HEK293 (cell line): ENCODE measurements at regions not wholly inside any gene's neighbourhood (a gene's known extent, or its start where the extent isn't known, plus 50 kb on each side); places are given as distances from the start of the nearest gene placed in this dataset.

Source experiments
- CTCF ChIA-PET: fragments of 350-600 bp; formaldehyde crosslinking; extraction: SDS; loops from one replicate; lab custom pipeline; 2021; ENCODE audit warnings: antibody characterized with exemption; lab: Yijun Ruan, JAX
- POLR2A ChIA-PET: fragments of 300-600 bp; formaldehyde crosslinking; extraction: SDS; loops from one replicate; lab custom pipeline; 2020; ENCODE audit warnings: antibody characterized with exemption, inconsistent platforms; lab: Yijun Ruan, JAX
- H3K27ac ChIP-seq: fragments of 200-500 bp; sonication (Bioruptor generic); 2 replicates; pipeline ENCODE4 v1.5.1; 2014; ENCODE audit warnings: low read depth, low read length, control low read depth, inconsistent platforms; ENCODE audit errors: extremely low read depth
- H3K36me3 ChIP-seq, 2 experiments: fragments of 200-500 bp in 1 of 2; sonication (Bioruptor generic) in 1 of 2; 1 replicate in 1 of 2; 2 replicates in 1 of 2; pipeline ENCODE4 v1.5.1; 2014 to 2017; ENCODE audit warnings: inconsistent platforms in 2 of 2, low read length in 2 of 2; ENCODE audit not compliant: control insufficient read depth in 2 of 2, insufficient read depth in 1 of 2
- H3K4me1 ChIP-seq: fragments of 200-500 bp; sonication (Bioruptor generic); 2 replicates; pipeline ENCODE4 v1.5.1; 2014; ENCODE audit warnings: mild to moderate bottlenecking, low read length, inconsistent platforms; ENCODE audit not compliant: control insufficient read depth, insufficient read depth
- H3K4me3 ChIP-seq: 2 replicates; pipeline ENCODE4 v1.5.1; 2011; ENCODE audit warnings: low read depth, mild to moderate bottlenecking, control low read depth, low read length, moderate library complexity
- H3K9me3 ChIP-seq: fragments of 200-500 bp; sonication (Bioruptor generic); 2 replicates; pipeline ENCODE4 v1.5.1; 2014; ENCODE audit warnings: low read depth, low read length, inconsistent platforms; ENCODE audit not compliant: control insufficient read depth, insufficient read depth
- GLI2 ChIP-seq: fragments of 450-650 bp; formaldehyde crosslinking; IDR thresholded peaks from 2 replicates; pipeline ENCODE4; 2017; ENCODE audit warnings: missing biosample characterization, missing genetic modification characterization, low read depth, borderline replicate concordance
- KLF8 ChIP-seq: fragments of 450-650 bp; formaldehyde crosslinking; IDR thresholded peaks from 2 replicates; pipeline ENCODE4 v1.5.1; 2016; ENCODE audit warnings: missing biosample characterization, missing genetic modification characterization
- SCRT1 ChIP-seq: fragments of 450-650 bp; formaldehyde crosslinking; IDR thresholded peaks from 2 replicates; pipeline ENCODE4 v1.5.1; 2016; ENCODE audit warnings: missing biosample characterization, missing genetic modification characterization, borderline replicate concordance
- SP3 ChIP-seq: fragments of 450-650 bp; formaldehyde crosslinking; IDR thresholded peaks from 2 replicates; pipeline ENCODE4 v1.5.1; 2016; ENCODE audit warnings: missing biosample characterization, missing genetic modification characterization
- ZFP69B ChIP-seq: fragments of 450-650 bp; formaldehyde crosslinking; IDR thresholded peaks from 2 replicates; pipeline ENCODE4 v1.5.1; 2016; ENCODE audit warnings: missing biosample characterization, missing genetic modification characterization
- ZIC2 ChIP-seq: fragments of 450-650 bp; formaldehyde crosslinking; IDR thresholded peaks from 2 replicates; pipeline ENCODE4 v1.5.1; 2016; ENCODE audit warnings: missing biosample characterization, missing genetic modification characterization
- ZNF10 ChIP-seq: fragments of 450-650 bp; formaldehyde crosslinking; IDR thresholded peaks from 2 replicates; pipeline ENCODE4 v1.5.1; 2017; ENCODE audit warnings: missing biosample characterization, missing genetic modification characterization
- ZNF157 ChIP-seq: fragments of 450-650 bp; formaldehyde crosslinking; IDR thresholded peaks from 2 replicates; pipeline ENCODE4 v1.5.1; 2016; ENCODE audit warnings: missing biosample characterization, missing genetic modification characterization
- ZNF184 ChIP-seq: fragments of 450-650 bp; IDR thresholded peaks from 2 replicates; pipeline ENCODE4 v1.5.1; 2018; ENCODE audit warnings: missing biosample characterization, mild to moderate bottlenecking, missing genetic modification characterization
- ZNF266 ChIP-seq: fragments of 450-650 bp; formaldehyde crosslinking; IDR thresholded peaks from 2 replicates; pipeline ENCODE4 v1.5.1; 2016; ENCODE audit warnings: missing biosample characterization, missing genetic modification characterization, low read depth
- ZNF280C ChIP-seq: fragments of 450-650 bp; formaldehyde crosslinking; IDR thresholded peaks from 2 replicates; pipeline ENCODE4 v1.5.1; 2016; ENCODE audit warnings: missing biosample characterization, missing genetic modification characterization
- ZNF292 ChIP-seq: fragments of 450-650 bp; formaldehyde crosslinking; IDR thresholded peaks from 2 replicates; pipeline ENCODE4 v1.5.1; 2016; ENCODE audit warnings: low read depth, missing biosample characterization, missing genetic modification characterization, borderline replicate concordance
- ZNF335 ChIP-seq: fragments of 450-650 bp; formaldehyde crosslinking; conservative IDR thresholded peaks from 2 replicates; pipeline ENCODE4 v1.5.1; 2016; ENCODE audit warnings: missing biosample characterization, missing genetic modification characterization
- ZNF341 ChIP-seq: fragments of 450-650 bp; formaldehyde crosslinking; IDR thresholded peaks from 2 replicates; pipeline ENCODE4; 2016; ENCODE audit warnings: low read depth, missing biosample characterization, missing genetic modification characterization
- ZNF488 ChIP-seq: fragments of 450-650 bp; formaldehyde crosslinking; IDR thresholded peaks from 2 replicates; pipeline ENCODE4 v1.5.1; 2016; ENCODE audit warnings: missing biosample characterization, missing genetic modification characterization
- ZNF521 ChIP-seq: fragments of 450-650 bp; formaldehyde crosslinking; IDR thresholded peaks from 2 replicates; pipeline ENCODE4 v1.5.1; 2017; ENCODE audit warnings: missing biosample characterization, mild to moderate bottlenecking, missing genetic modification characterization
- ZNF530 ChIP-seq: fragments of 450-650 bp; formaldehyde crosslinking; IDR thresholded peaks from 2 replicates; pipeline ENCODE4 v1.5.1; 2016; ENCODE audit warnings: low read depth, missing biosample characterization, missing genetic modification characterization
- ZNF558 ChIP-seq: fragments of 450-650 bp; formaldehyde crosslinking; IDR thresholded peaks from 2 replicates; pipeline ENCODE4 v1.5.1; 2016; ENCODE audit warnings: missing biosample characterization, missing genetic modification characterization
- ZNF596 ChIP-seq: fragments of 450-650 bp; IDR thresholded peaks from 2 replicates; pipeline ENCODE4 v1.5.0; 2018; ENCODE audit warnings: missing biosample characterization, mild to moderate bottlenecking, missing genetic modification characterization, moderate library complexity
- ZNF843 ChIP-seq: fragments of 450-650 bp; formaldehyde crosslinking; IDR thresholded peaks from 2 replicates; pipeline ENCODE4 v1.5.1; 2016; ENCODE audit warnings: missing biosample characterization, missing genetic modification characterization
- ZSCAN23 ChIP-seq: fragments of 450-650 bp; formaldehyde crosslinking; IDR thresholded peaks from 2 replicates; pipeline ENCODE4 v1.5.1; 2016; ENCODE audit warnings: missing biosample characterization, missing genetic modification characterization
- TF ChIP-seq, protein P1 (sequence below): sonication (generic); formaldehyde crosslinking; IDR thresholded peaks from 2 replicates; pipeline ENCODE4 v1.8.1; 2022; ENCODE audit warnings: mild to moderate bottlenecking, moderate library complexity, missing genetic modification reagents
- TF ChIP-seq, protein P2 (sequence below): IDR thresholded peaks from 2 replicates; pipeline ENCODE4 v1.6.1; 2011; ENCODE audit warnings: mild to moderate bottlenecking, low read depth, low read length, borderline replicate concordance

- Histone ChIP-seq H3K4me1 (no peaks in the 10 kb centered on the region), H3K36me3 (no peaks in the 10 kb centered on the region), H3K27ac (no peak overlapping the region), H3K4me3 (no peak overlapping the region), H3K9me3 (no peaks in the 10 kb centered on the region)
- CTCF ChIA-PET, result interaction anchor here (0.6 to 0.7 kb wide), 2 partner anchors 8 to 139 kb away, joined by 3 to 5 read pairs; no protein-coding TSS in a partner anchor
- POLR2A ChIA-PET, result interaction anchor here (0.7 kb wide), 1 partner anchor 82 kb away, joined by 3 read pairs; no protein-coding TSS in a partner anchor
- TF ChIP-seq ZNF266 (tag by site-specific recombination) (no peak), SP3 (tag by site-specific recombination) (no peak), ZNF184 (tag by site-specific recombination) (no peak), ZNF292 (tag by site-specific recombination) (no peak)
- TF ChIP-seq, all 188 proteins: peak for 0
Measured at GRCh38 chr5:126692971-126693370, 84.0 kb upstream of the LMNB1 start.

GRCh38 chr5:126693806-126694205 is 83.1 kb upstream of the LMNB1 start:
- H3K9me3 ChIP-seq, result no peaks in the 10 kb centered on the region
- no peak overlapping the region for H3K27ac ChIP-seq
- TF ChIP-seq ZNF10, result no peak
- TF ChIP-seq SCRT1 (tag by site-specific recombination), result no peak
- TF ChIP-seq ZNF558 (tag by site-specific recombination), result no peak
- no peak for TF ChIP-seq ZSCAN23 (tag by site-specific recombination)
- no peak for TF ChIP-seq ZNF488
- TF ChIP-seq ZNF335, result no peak
- TF ChIP-seq ZNF521 (tag by site-specific recombination), result no peak
- TF ChIP-seq, protein P1, sequence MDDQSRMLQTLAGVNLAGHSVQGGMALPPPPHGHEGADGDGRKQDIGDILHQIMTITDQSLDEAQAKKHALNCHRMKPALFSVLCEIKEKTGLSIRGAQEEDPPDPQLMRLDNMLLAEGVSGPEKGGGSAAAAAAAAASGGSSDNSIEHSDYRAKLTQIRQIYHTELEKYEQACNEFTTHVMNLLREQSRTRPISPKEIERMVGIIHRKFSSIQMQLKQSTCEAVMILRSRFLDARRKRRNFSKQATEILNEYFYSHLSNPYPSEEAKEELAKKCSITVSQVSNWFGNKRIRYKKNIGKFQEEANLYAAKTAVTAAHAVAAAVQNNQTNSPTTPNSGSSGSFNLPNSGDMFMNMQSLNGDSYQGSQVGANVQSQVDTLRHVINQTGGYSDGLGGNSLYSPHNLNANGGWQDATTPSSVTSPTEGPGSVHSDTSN (CRISPR knock-in tag), result no peak
- TF ChIP-seq ZNF341, result no peak
- no peak for TF ChIP-seq ZNF596 (tag by site-specific recombination)
- no peak for TF ChIP-seq GLI2
- no peak for TF ChIP-seq ZFP69B (tag by site-specific recombination)
- no peak for TF ChIP-seq KLF8 (tag by site-specific recombination)
- no peak for TF ChIP-seq ZNF843 (tag by site-specific recombination)
- no peak for TF ChIP-seq ZNF280C (tag by site-specific recombination)
- no peak for TF ChIP-seq ZIC2 (tag by site-specific recombination)
- TF ChIP-seq ZNF530 (tag by site-specific recombination), result no peak
- TF ChIP-seq ZNF157 (tag by site-specific recombination), result no peak
- TF ChIP-seq, protein P2, sequence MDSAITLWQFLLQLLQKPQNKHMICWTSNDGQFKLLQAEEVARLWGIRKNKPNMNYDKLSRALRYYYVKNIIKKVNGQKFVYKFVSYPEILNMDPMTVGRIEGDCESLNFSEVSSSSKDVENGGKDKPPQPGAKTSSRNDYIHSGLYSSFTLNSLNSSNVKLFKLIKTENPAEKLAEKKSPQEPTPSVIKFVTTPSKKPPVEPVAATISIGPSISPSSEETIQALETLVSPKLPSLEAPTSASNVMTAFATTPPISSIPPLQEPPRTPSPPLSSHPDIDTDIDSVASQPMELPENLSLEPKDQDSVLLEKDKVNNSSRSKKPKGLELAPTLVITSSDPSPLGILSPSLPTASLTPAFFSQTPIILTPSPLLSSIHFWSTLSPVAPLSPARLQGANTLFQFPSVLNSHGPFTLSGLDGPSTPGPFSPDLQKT, result no peak
- ChIA-PET POLR2A (interaction anchor here (0.7 kb wide), 1 partner anchor 81 kb away, joined by 3 read pairs; no protein-coding TSS in a partner anchor), CTCF (no interaction called here)
- H3K4me3 ChIP-seq, result no peak overlapping the region
- H3K4me1 ChIP-seq, result no peaks in the 10 kb centered on the region
- H3K36me3 ChIP-seq, result no peaks in the 10 kb centered on the region
